H1 (cell line): ENCODE measurements at regions not wholly inside any gene's neighbourhood (a gene's known extent, or its start where the extent isn't known, plus 50 kb on each side); places are given as distances from the start of the nearest gene placed in this dataset.

Experiments
- CTCF ChIA-PET: fragments of 300-600 bp; sonication (Branson Sonifier 250); formaldehyde crosslinking; loops from one replicate; lab custom pipeline; 2021; ENCODE audit not compliant: partially characterized antibody; lab: Charles Lee
- POLR2A ChIA-PET: fragments of 300-600 bp; sonication (Branson Sonifier 250); formaldehyde crosslinking; loops from one replicate; lab custom pipeline; 2021; ENCODE audit warnings: inconsistent platforms; ENCODE audit not compliant: partially characterized antibody; lab: Charles Lee
- DNase-seq, 2 experiments: peaks; one replicate each; pipeline versions ENCODE4 v3.0.0 to v3.0.0-alpha.2; 2010 to 2022; ENCODE audit warnings: low spot score in 2 of 2, low read depth in 1 of 2, mixed read lengths in 1 of 2
- FAIRE-seq: peaks from 2 replicates; lab custom pipeline; 2011; peaks lifted over from hg19 to GRCh38; lab: Jason Lieb, UNC
- H2AFZ ChIP-seq: 2 replicates; pipeline ENCODE4 v1.8.1; 2012; ENCODE audit warnings: low read length, inconsistent platforms
- H2AK5ac ChIP-seq: 2 replicates; pipeline ENCODE4 v1.6.1; 2013; ENCODE audit warnings: low read depth, low read length
- H2BK120ac ChIP-seq: replicated peaks from 2 replicates; pipeline ENCODE3; 2013; ENCODE audit warnings: low read depth, low read length, inconsistent platforms
- H2BK12ac ChIP-seq: 2 replicates; pipeline ENCODE4 v1.6.1; 2013; ENCODE audit warnings: low read depth, low read length
- H2BK15ac ChIP-seq: 2 replicates; pipeline ENCODE4 v1.6.1; 2013; ENCODE audit warnings: low read length
- H2BK20ac ChIP-seq: 2 replicates; pipeline ENCODE4 v1.6.1; 2013; ENCODE audit warnings: low read length
- H2BK5ac ChIP-seq: 2 replicates; pipeline ENCODE4 v1.6.1; 2013; ENCODE audit warnings: low read depth, low read length
- H3K14ac ChIP-seq: 2 replicates; pipeline ENCODE4 v1.6.1; 2013; ENCODE audit warnings: inconsistent platforms; ENCODE audit not compliant: insufficient read length
- H3K18ac ChIP-seq: 2 replicates; pipeline ENCODE4 v1.6.1; 2013; ENCODE audit warnings: low read length; ENCODE audit errors: extremely low read depth
- H3K23ac ChIP-seq: 2 replicates; pipeline ENCODE4 v1.6.1; 2013; ENCODE audit warnings: inconsistent platforms; ENCODE audit not compliant: insufficient read length
- H3K23me2 ChIP-seq: 2 replicates; pipeline ENCODE4 v1.6.1; 2013; ENCODE audit warnings: low read depth, low read length
- H3K27ac ChIP-seq: 2 replicates; pipeline ENCODE4 v1.6.1; 2011; ENCODE audit warnings: low read depth, low read length, inconsistent platforms
- H3K27me3 ChIP-seq, 4 experiments: replicated peaks in 1 of 4; 1 replicate in 1 of 4; 2 replicates in 3 of 4; pipeline versions ENCODE4 v1.6.1 to v1.8.1; 2011 to 2013; ENCODE audit warnings: low read length in 3 of 4, mild to moderate bottlenecking in 3 of 4, inconsistent platforms in 2 of 4, mixed read lengths in 2 of 4, moderate library complexity in 1 of 4; ENCODE audit not compliant: control insufficient read depth in 3 of 4, insufficient read depth in 3 of 4; ENCODE audit errors: extremely low read depth in 1 of 4
- H3K36me3 ChIP-seq, 4 experiments: 2 replicates each; pipeline versions ENCODE4 v1.6.1 to v1.8.1; 2011 to 2013; ENCODE audit warnings: mild to moderate bottlenecking in 4 of 4, low read length in 3 of 4, moderate library complexity in 2 of 4, control low read depth in 1 of 4, inconsistent platforms in 1 of 4; ENCODE audit not compliant: insufficient read depth in 4 of 4, control insufficient read depth in 2 of 4
- H3K4ac ChIP-seq: replicated peaks from 2 replicates; pipeline ENCODE3; 2013; ENCODE audit warnings: low read length, low read depth, mixed read lengths, inconsistent platforms; ENCODE audit not compliant: insufficient read length
- H3K4me1 ChIP-seq, 4 experiments: replicated peaks in 1 of 4; 1 replicate in 1 of 4; 2 replicates in 3 of 4; pipeline versions ENCODE4 v1.6.1 to v1.8.1; 2011 to 2013; ENCODE audit warnings: low read length in 3 of 4, inconsistent platforms in 2 of 4, mixed read lengths in 1 of 4; ENCODE audit not compliant: insufficient read depth in 4 of 4, control insufficient read depth in 3 of 4
- H3K4me2 ChIP-seq, 2 experiments: 2 replicates each; pipeline versions ENCODE4 v1.6.1 to v1.8.1; 2011 to 2013; ENCODE audit warnings: low read depth in 2 of 2, low read length in 2 of 2, control low read depth in 1 of 2, inconsistent platforms in 1 of 2, mild to moderate bottlenecking in 1 of 2; ENCODE audit not compliant: insufficient read depth in 1 of 2
- H3K4me3 ChIP-seq, 4 experiments: fragments of 200-600, 300-600 bp in 1 of 4; sonication (generic), shearing (Covaris generic), sonication (Bioruptor Twin) in 1 of 4; 2 replicates each; pipeline versions ENCODE4 v1.5.1 to v1.8.1; 2011 to 2016; ENCODE audit warnings: low read length in 4 of 4, low read depth in 3 of 4, control low read depth in 2 of 4, inconsistent platforms in 2 of 4, mild to moderate bottlenecking in 2 of 4, mixed read lengths in 1 of 4, moderate library complexity in 1 of 4; ENCODE audit not compliant: insufficient read depth in 2 of 4; ENCODE audit errors: extremely low read depth in 1 of 4
- H3K56ac ChIP-seq: replicated peaks from 2 replicates; pipeline ENCODE3; 2013; ENCODE audit warnings: low read depth, mild to moderate bottlenecking, mixed read lengths, low read length, inconsistent platforms; ENCODE audit not compliant: insufficient read length
- H3K79me1 ChIP-seq: 2 replicates; pipeline ENCODE4 v1.6.1; 2013; ENCODE audit warnings: low read depth, low read length, control low read depth
- H3K79me2 ChIP-seq, 2 experiments: 2 replicates each; pipeline versions ENCODE4 v1.6.1 to v1.8.1; 2012 to 2013; ENCODE audit warnings: low read length in 2 of 2, mild to moderate bottlenecking in 2 of 2, inconsistent platforms in 1 of 2; ENCODE audit not compliant: insufficient read depth in 2 of 2, control insufficient read depth in 1 of 2
- H3K9ac ChIP-seq, 4 experiments: replicated peaks in 1 of 4; 1 replicate in 1 of 4; 2 replicates in 3 of 4; pipeline versions ENCODE4 v1.6.1 to v1.8.1; 2011 to 2013; ENCODE audit warnings: low read depth in 3 of 4, low read length in 3 of 4, control low read depth in 2 of 4, mild to moderate bottlenecking in 2 of 4, moderate library complexity in 2 of 4, inconsistent platforms in 1 of 4; ENCODE audit errors: extremely low read depth in 1 of 4
- H3K9me3 ChIP-seq, 2 experiments: 2 replicates each; pipeline versions ENCODE4 v1.6.1 to v1.8.1; 2012 to 2013; ENCODE audit warnings: mild to moderate bottlenecking in 2 of 2, moderate library complexity in 2 of 2, control low read depth in 1 of 2, inconsistent platforms in 1 of 2, low read depth in 1 of 2, low read length in 1 of 2, mixed read lengths in 1 of 2; ENCODE audit not compliant: insufficient read depth in 2 of 2
- H4K20me1 ChIP-seq, 2 experiments: replicated peaks in 1 of 2; 2 replicates each; pipeline versions ENCODE3 to v1.8.1; 2011 to 2013; ENCODE audit warnings: inconsistent platforms in 2 of 2, low read length in 2 of 2, mild to moderate bottlenecking in 1 of 2; ENCODE audit not compliant: insufficient read depth in 2 of 2, control insufficient read depth in 1 of 2
- H4K5ac ChIP-seq: 2 replicates; pipeline ENCODE4 v1.6.1; 2013; ENCODE audit warnings: low read length, low read depth, mixed read lengths, inconsistent platforms; ENCODE audit not compliant: insufficient read length
- H4K8ac ChIP-seq: 2 replicates; pipeline ENCODE4 v1.8.0; 2013; ENCODE audit warnings: mild to moderate bottlenecking, moderate library complexity, low read length, inconsistent platforms; ENCODE audit not compliant: insufficient read depth; ENCODE audit errors: extremely low read depth
- H4K91ac ChIP-seq: replicated peaks from 2 replicates; pipeline ENCODE3; 2013; ENCODE audit warnings: low read length, mixed read lengths, inconsistent platforms; ENCODE audit not compliant: insufficient read length
- BRCA1 ChIP-seq: IDR thresholded peaks from 2 replicates; pipeline ENCODE4 v1.6.1; 2012; ENCODE audit warnings: low read depth, low read length, improper control_type of control experiment
- KDM4A ChIP-seq: IDR thresholded peaks from one replicate; pipeline ENCODE4 v1.7.1; 2012; ENCODE audit warnings: low read depth, mild to moderate bottlenecking, moderate library complexity, low read length, inconsistent platforms; ENCODE audit not compliant: severe bottlenecking
- POLR2AphosphoS5 ChIP-seq: IDR thresholded peaks from 2 replicates; pipeline ENCODE4 v1.6.1; 2011; ENCODE audit warnings: low read depth, low read length
- SAP30 ChIP-seq: fragments of 300-600 bp; sonication (generic); IDR thresholded peaks from 2 replicates; pipeline ENCODE4 v1.7.1; 2012; ENCODE audit warnings: low read length, moderate library complexity, mild to moderate bottlenecking, inconsistent platforms; ENCODE audit not compliant: insufficient read depth, insufficient replicate concordance
- SIRT6 ChIP-seq: IDR thresholded peaks from one replicate; pipeline ENCODE4 v1.7.1; 2012; ENCODE audit warnings: low read length, inconsistent platforms
- TCF12 ChIP-seq: IDR thresholded peaks from 2 replicates; pipeline ENCODE4 v1.6.1; 2011; ENCODE audit warnings: low read depth, mild to moderate bottlenecking, low read length

DNA sequence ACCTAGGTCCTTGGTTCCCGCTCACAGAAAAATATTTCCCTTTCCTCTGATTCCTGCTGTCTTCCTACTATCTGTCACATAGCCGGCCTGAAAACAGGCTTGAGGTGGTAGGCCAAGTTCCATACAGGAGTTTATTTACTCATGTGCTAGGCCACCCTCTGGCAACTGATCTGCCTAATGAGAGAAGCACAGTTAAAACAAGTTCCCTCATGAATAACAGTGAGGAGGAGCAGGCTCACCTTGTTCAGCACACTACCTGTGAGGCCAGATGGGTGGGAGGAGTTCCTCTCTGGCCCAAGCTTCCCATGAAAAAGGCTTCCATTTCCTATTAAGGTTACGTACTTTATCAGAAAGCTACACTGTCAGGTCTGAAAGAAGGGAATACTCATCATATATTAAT, 206.0 kb downstream of the MYRFL start (continued):
- TF ChIP-seq POLR2AphosphoS5, result no peak
- TF ChIP-seq BRCA1, result no peak

DNA sequence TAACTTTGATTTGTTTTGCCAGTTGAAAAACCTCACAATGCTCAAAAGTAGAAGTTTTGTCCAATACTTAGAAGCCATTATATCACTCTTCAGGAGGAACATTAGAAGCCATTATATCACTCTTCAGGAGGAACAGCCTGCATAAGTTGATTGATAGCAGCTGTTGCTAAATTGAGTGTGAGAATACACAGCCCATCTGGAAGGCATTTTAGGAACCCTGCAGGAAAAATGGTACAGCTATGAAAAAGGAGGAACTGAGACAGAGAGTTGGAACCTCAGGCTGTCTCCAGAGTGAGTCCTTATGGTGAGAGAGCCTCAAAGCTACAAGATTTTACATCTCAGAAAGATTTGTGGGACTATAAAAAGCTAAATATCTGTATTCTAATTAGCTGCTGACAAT, 207.0 kb downstream of the MYRFL start:
- Histone ChIP-seq H3K27ac (no peak overlapping the region), H3K4me3 (no peak overlapping the region), H3K23ac (no peak overlapping the region), H4K20me1 (no peaks in the 10 kb centered on the region), H3K36me3 (no peaks in the 10 kb centered on the region), H3K9me3 (peaks cover 3 to 4% of the 10 kb centered on the region in 2 experiments; a peak in 2 of 4 replicates), H2BK120ac (peak overlapping the region; percentile 53), H3K14ac (no peak overlapping the region), H3K4ac (no peak overlapping the region), H3K23me2 (peaks cover 1% of the 10 kb centered on the region; the same call in 1 of the 2 replicates), H3K79me2 (no peaks in the 10 kb centered on the region), H3K56ac (no peak overlapping the region), H3K27me3 (no peaks in the 10 kb centered on the region), H3K79me1 (no peaks in the 10 kb centered on the region), H2BK20ac (no peak overlapping the region), H2BK15ac (no peak overlapping the region), H2AK5ac (no peak overlapping the region), H2BK12ac (no peak overlapping the region), H4K5ac (no peak overlapping the region), H2AFZ (no peak overlapping the region), H3K4me2 (no peak overlapping the region), H3K18ac (no peak overlapping the region), H2BK5ac (no peak overlapping the region), H4K8ac (no peak overlapping the region), H4K91ac (no peak overlapping the region), H3K4me1 (peaks cover 0 to 6% (median 2%) of the 10 kb centered on the region in 4 experiments; a peak in 2 of 7 replicates), H3K9ac (no peak overlapping the region)
- DNase-seq, result no peak
- ChIA-PET POLR2A (no interaction called here), CTCF (interaction anchor here (0.9 to 1.3 kb wide), 2 partner anchors 13 to 153 kb away, joined by 3 to 4 read pairs; no protein-coding TSS in a partner anchor)
- no peak for FAIRE-seq
- TF ChIP-seq SIRT6 (no peak), SAP30 (no peak), KDM4A (no peak), TCF12 (no peak)
